ENCODE measurements at regions not wholly inside any gene's neighbourhood (a gene's known extent, or its start where the extent isn't known, plus 50 kb on each side); places are given as distances from the start of the nearest gene placed in this dataset.
"Not testable (repeated sequence)": the region's sequence is repeated elsewhere in the genome, so short reads cannot be mapped to it uniquely, and the experiment has no call there.

DNA sequence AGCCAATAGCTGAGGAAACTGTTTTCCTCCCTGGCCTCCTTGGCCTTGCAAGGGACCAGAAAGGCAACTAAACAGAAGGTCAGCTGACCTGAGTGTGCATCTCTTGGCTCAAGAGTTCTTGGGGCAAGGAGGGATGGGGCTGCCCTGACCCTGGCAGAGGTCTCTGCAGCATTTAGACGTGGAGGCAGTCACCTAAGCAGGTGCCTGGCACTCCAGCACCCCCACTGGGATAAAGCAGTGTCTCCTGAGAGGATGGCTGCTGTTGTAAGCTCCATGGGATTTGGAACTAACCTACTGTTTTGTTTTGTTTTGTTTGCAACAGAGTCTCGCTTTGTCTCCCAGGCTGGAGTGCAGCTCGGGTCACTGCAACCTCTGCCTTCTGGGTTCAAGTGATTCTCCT, 185.2 kb downstream of the TBC1D2B start:
- H3K27ac ChIP-seq: no peak overlapping the region
- DNase-seq (ENCODE audit: low spot score in 2 of 2): no peak
- no peaks in the 10 kb centered on the region for H3K27me3 ChIP-seq
- peaks cover 0 to 22% (median 0%) of the 10 kb centered on the region in 4 donors for H3K4me1 ChIP-seq
- TF ChIP-seq CTCF (IDR thresholded peaks at IDR 0.05) (no peak), EP300 (IDR thresholded peaks at IDR 0.05) (no peak), POLR2A (IDR thresholded peaks at IDR 0.05) (no peak)
- H3K9me3 ChIP-seq: no peaks in the 10 kb centered on the region
- no peak overlapping the region for H3K4me3 ChIP-seq
- H3K36me3 ChIP-seq: no peaks in the 10 kb centered on the region
- WGBS, 2 donors: 63 to 69% methylated on average over 3 of the region's 3 CpGs

DNA sequence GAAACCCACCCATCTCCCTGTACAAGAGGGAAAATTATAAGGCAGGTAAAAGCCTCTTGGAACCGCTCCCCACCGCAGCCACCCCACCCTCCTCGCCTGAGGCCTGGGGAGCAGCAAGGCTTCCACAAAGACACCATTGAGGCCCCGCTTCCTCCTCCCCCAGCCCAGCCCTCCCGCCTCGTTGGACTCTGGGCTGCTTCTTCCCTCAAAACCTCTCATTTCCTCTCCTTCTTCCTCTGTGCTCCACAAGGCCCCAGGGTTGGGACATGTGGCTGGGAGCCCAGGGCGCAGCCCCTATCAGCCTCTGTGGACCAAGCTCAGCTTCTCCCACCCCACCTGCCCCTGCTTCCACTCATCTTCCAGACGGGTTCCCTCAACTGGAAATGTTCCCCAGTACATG, 185.6 kb downstream of the TBC1D2B start:
- not testable (repeated sequence) for H3K4me3 ChIP-seq; H3K27ac ChIP-seq; H3K27me3 ChIP-seq; H3K9me3 ChIP-seq; DNase-seq (ENCODE audit: low spot score in 2 of 2); H3K36me3 ChIP-seq
- H3K4me1 ChIP-seq: peaks cover 0 to 22% (median 0%) of the 10 kb centered on the region in 4 donors
- WGBS, 2 donors: 35 to 42% methylated on average over 7 to 8 of the region's 8 CpGs

GRCh38 chr15:77890911-77891801, 186.4 kb downstream of the TBC1D2B start:
- H3K27ac ChIP-seq: peak overlapping the region in 1 of 4 donors; percentile 43
- DNase-seq (ENCODE audit: low spot score in 2 of 2): not testable (repeated sequence)
- 23 to 33% methylated on average over 5 to 14 of the region's 20 CpGs for WGBS, 2 donors

DNA sequence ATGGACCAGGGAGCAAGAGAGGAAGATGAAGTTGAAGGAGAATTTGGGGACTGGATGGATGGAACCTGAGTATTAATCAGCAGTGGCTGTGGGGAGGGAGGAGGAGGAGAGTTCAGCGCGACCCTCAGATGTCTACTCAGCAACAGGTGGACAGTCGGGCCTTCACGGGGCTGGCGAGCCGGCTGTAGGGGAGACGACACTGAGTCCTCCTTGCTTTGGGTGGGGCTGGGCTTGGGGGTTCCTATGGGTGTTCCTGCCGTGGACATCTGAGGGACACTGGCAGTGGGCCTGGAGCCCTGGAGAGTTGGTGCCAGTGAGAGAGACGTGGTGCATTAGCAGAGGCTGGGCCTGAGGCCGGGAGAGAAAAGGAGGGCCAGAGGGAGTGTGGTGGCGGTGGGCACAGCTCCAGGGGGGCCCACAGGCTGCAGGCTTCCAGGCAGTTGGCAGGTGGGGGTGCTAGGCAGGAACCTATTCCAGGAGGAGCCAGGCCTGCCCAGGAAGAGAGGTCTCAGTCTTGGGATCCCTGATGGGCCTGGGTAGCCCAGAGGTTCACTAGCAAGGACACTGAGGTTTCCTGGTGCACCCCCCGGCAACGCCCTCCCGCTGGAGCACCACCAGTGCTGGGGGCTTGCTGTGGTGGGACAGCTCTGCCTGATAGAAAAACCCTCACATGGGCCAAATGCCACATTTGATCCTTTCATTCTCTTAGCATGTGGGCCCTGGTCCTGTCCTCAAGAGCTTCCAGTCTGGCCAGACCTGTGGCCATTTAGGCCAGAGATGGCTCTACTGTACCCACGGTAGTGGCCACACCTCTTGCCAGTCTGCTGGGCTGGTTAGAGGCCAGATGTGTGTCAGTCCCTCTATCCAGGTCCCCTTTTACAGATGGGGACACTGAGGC, 187.4 kb downstream of the TBC1D2B start:
- not testable (repeated sequence) for H3K27me3 ChIP-seq; H3K4me3 ChIP-seq; H3K36me3 ChIP-seq; DNase-seq (ENCODE audit: low spot score in 2 of 2); H3K9me3 ChIP-seq
- Histone ChIP-seq H3K4me1 (peaks cover 0 to 23% (median 0%) of the 10 kb centered on the region in 4 donors), H3K27ac (peak overlapping the region in 1 of 4 donors; percentile 46)
- WGBS, 2 donors: 82 to 88% methylated on average over 15 of the region's 15 CpGs

More at GRCh38 chr15:77890911-77891801, 186.4 kb downstream of the TBC1D2B start:
- H3K4me3 ChIP-seq, H3K36me3 ChIP-seq, H3K27me3 ChIP-seq, H3K9me3 ChIP-seq: not testable (repeated sequence)
- H3K4me1 ChIP-seq: peaks cover 0 to 22% (median 0%) of the 10 kb centered on the region in 4 donors

DNA sequence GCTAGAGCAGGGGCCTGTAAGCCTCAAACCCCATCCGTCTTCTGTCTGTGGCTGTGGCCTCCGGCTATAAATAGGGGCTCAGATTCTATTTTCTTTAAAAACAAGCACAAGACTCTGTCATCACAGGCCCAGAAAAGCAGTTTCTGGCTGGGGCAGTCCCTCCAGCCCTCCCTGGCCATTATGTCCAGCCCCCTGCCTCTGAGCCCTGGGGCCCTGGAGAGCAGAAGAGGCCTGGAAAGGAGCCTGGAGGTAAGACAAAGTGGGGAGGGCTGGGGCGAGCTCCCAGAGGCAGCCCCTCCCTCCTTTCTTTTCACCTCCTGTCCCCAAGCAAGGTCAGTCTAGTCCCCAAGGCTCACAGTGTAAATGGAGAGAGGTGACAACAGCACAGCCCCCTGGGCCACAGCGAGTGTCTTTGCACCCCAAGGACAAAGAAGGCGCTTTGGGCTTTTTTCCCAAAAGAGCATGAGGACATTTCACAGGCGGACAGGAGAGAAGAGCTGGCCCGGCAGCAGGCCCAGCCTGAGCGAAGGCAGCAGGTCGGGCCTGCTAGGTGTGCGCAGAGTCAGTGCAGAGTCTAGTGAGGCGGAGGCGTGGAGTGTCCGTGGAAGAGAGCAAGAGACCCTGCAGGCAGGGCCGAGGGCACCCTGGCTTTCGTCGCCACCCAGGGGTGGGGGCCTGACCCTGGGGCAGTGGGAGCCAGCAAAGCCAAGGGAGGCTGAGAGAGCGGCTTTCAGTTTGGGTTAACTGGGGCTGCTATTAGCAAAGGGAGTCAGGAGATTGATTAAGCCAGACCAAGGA, 188.3 kb downstream of the TBC1D2B start:
- TF ChIP-seq POLR2A (IDR thresholded peaks at IDR 0.05) (no peak), EP300 (IDR thresholded peaks at IDR 0.05) (no peak), CTCF (IDR thresholded peaks at IDR 0.05) (no peak)
- Histone ChIP-seq H3K36me3 (no peaks in the 10 kb centered on the region), H3K27ac (peak overlapping the region in 3 of 4 donors; percentile 10 to 46 (median 11)), H3K4me3 (no peak overlapping the region), H3K27me3 (no peaks in the 10 kb centered on the region), H3K4me1 (peaks cover 0 to 23% (median 0%) of the 10 kb centered on the region in 4 donors), H3K9me3 (no peaks in the 10 kb centered on the region)
- 84 to 86% methylated on average over 15 to 17 of the region's 17 CpGs for WGBS, 2 donors
- DNase-seq (ENCODE audit: low spot score in 2 of 2): no peak

GRCh38 chr15:77887563-77888429, 189.7 kb downstream of the TBC1D2B start:
- H3K9me3 ChIP-seq; H3K4me3 ChIP-seq; H3K27me3 ChIP-seq; DNase-seq (ENCODE audit: low spot score in 2 of 2); H3K36me3 ChIP-seq: not testable (repeated sequence)
- H3K4me1 ChIP-seq: peaks cover 0 to 17% (median 0%) of the 10 kb centered on the region in 4 donors
- 43% methylated on average over 3 of the region's 16 CpGs; no CpG with 5 or more reads in 1 of the 2 donors for WGBS, 2 donors
- H3K27ac ChIP-seq: peak overlapping the region in 1 of 4 donors; percentile 37

All from tibial nerve (tissue), 4 donors.